H9 (cell line): ENCODE measurements at regions not wholly inside any gene's neighbourhood (a gene's known extent, or its start where the extent isn't known, plus 50 kb on each side); places are given as distances from the start of the nearest gene placed in this dataset.

Experiments
- DNase-seq: peaks from one replicate; pipeline ENCODE4 v3.0.0-alpha.2; 2017
- H2AFZ ChIP-seq: one replicate; pipeline ENCODE4 v1.6.1; 2013; ENCODE audit warnings: mild to moderate bottlenecking, low read length, control low read depth, moderate library complexity
- H2AK5ac ChIP-seq: 2 replicates; pipeline ENCODE4 v1.6.1; 2013; ENCODE audit warnings: low read length, control low read depth, mixed read lengths; ENCODE audit not compliant: insufficient read length
- H2BK120ac ChIP-seq: one replicate; pipeline ENCODE4 v1.6.1; 2013; ENCODE audit warnings: low read depth, mild to moderate bottlenecking, low read length, control low read depth, inconsistent platforms; ENCODE audit not compliant: poor library complexity, severe bottlenecking
- H2BK12ac ChIP-seq: 2 replicates; pipeline ENCODE4 v1.6.1; 2013; ENCODE audit warnings: low read length, control low read depth, mixed read lengths, low read depth; ENCODE audit not compliant: insufficient read length
- H2BK15ac ChIP-seq: 2 replicates; pipeline ENCODE4 v1.6.1; 2013; ENCODE audit warnings: low read depth, low read length, control low read depth
- H2BK20ac ChIP-seq: one replicate; pipeline ENCODE4 v1.6.1; 2013; ENCODE audit warnings: low read depth, mild to moderate bottlenecking, low read length, control low read depth, inconsistent platforms; ENCODE audit not compliant: poor library complexity, severe bottlenecking
- H2BK5ac ChIP-seq: 2 replicates; pipeline ENCODE4 v1.6.1; 2013; ENCODE audit warnings: low read length, control low read depth, mixed read lengths; ENCODE audit not compliant: insufficient read length
- H3K14ac ChIP-seq: 2 replicates; pipeline ENCODE4 v1.6.1; 2013; ENCODE audit warnings: low read length, control low read depth; ENCODE audit not compliant: insufficient read depth
- H3K18ac ChIP-seq: 2 replicates; pipeline ENCODE4 v1.6.1; 2013; ENCODE audit warnings: low read depth, mild to moderate bottlenecking, mixed read lengths, low read length, control low read depth; ENCODE audit not compliant: insufficient read length
- H3K23ac ChIP-seq: 2 replicates; pipeline ENCODE4 v1.6.1; 2013; ENCODE audit warnings: low read length, control low read depth, mixed read lengths, low read depth; ENCODE audit not compliant: insufficient read length
- H3K23me2 ChIP-seq: 2 replicates; pipeline ENCODE4 v1.6.1; 2013; ENCODE audit warnings: low read depth, mild to moderate bottlenecking, mixed read lengths, low read length, control low read depth; ENCODE audit not compliant: insufficient read length, poor library complexity, severe bottlenecking
- H3K27ac ChIP-seq: 2 replicates; pipeline ENCODE4 v1.5.1; 2013; ENCODE audit warnings: low read length, control low read depth, mixed read lengths, low read depth; ENCODE audit not compliant: insufficient read length
- H3K27me3 ChIP-seq: 2 replicates; pipeline ENCODE4 v1.6.1; 2013; ENCODE audit warnings: low read length, control low read depth, inconsistent platforms; ENCODE audit not compliant: insufficient read depth
- H3K4ac ChIP-seq: 2 replicates; pipeline ENCODE4 v1.6.1; 2013; ENCODE audit warnings: low read depth, mild to moderate bottlenecking, control low read depth, inconsistent platforms, low read length, moderate library complexity
- H3K4me1 ChIP-seq: 2 replicates; pipeline ENCODE4 v1.6.1; 2013; ENCODE audit warnings: low read length, control low read depth, inconsistent platforms; ENCODE audit not compliant: insufficient read depth
- H3K4me2 ChIP-seq: 2 replicates; pipeline ENCODE4 v1.6.1; 2013; ENCODE audit warnings: low read length, control low read depth, mixed read lengths; ENCODE audit not compliant: insufficient read length, insufficient read depth
- H3K56ac ChIP-seq: 2 replicates; pipeline ENCODE4 v1.6.1; 2013; ENCODE audit warnings: low read depth, mild to moderate bottlenecking, mixed read lengths, low read length, control low read depth; ENCODE audit not compliant: insufficient read length
- H3K79me1 ChIP-seq: 2 replicates; pipeline ENCODE4 v1.6.1; 2013; ENCODE audit warnings: low read depth, mild to moderate bottlenecking, moderate library complexity, low read length, control low read depth, inconsistent platforms; ENCODE audit not compliant: insufficient read depth, poor library complexity, severe bottlenecking
- H3K79me2 ChIP-seq: 2 replicates; pipeline ENCODE4 v1.6.1; 2013; ENCODE audit warnings: low read length, control low read depth, inconsistent platforms; ENCODE audit not compliant: insufficient read depth
- H3K9ac ChIP-seq: 2 replicates; pipeline ENCODE4 v1.6.1; 2013; ENCODE audit warnings: low read length, control low read depth, mixed read lengths; ENCODE audit not compliant: insufficient read length; ENCODE audit errors: extremely low read depth
- H3K9me3 ChIP-seq: one replicate; pipeline ENCODE4 v1.6.1; 2013; ENCODE audit warnings: low read depth, low read length, inconsistent platforms; ENCODE audit not compliant: control insufficient read depth
- H3T11ph ChIP-seq: one replicate; pipeline ENCODE4 v1.6.1; 2013; ENCODE audit warnings: mild to moderate bottlenecking, low read length, control low read depth, inconsistent platforms
- H4K20me1 ChIP-seq: one replicate; pipeline ENCODE4 v1.6.1; 2013; ENCODE audit not compliant: control insufficient read depth, insufficient read length, insufficient read depth
- H4K5ac ChIP-seq: 2 replicates; pipeline ENCODE4 v1.6.1; 2013; ENCODE audit warnings: low read depth, mild to moderate bottlenecking, mixed read lengths, low read length, control low read depth; ENCODE audit not compliant: insufficient read length
- H4K8ac ChIP-seq: replicated peaks from 2 replicates; pipeline ENCODE4 v1.6.1; 2013; ENCODE audit warnings: low read length, control low read depth, mixed read lengths, low read depth; ENCODE audit not compliant: insufficient read length
- H4K91ac ChIP-seq: 2 replicates; pipeline ENCODE4 v1.6.1; 2013; ENCODE audit warnings: low read depth, mild to moderate bottlenecking, moderate library complexity, mixed read lengths, low read length, control low read depth; ENCODE audit not compliant: insufficient read length
- H3K27ac Mint-ChIP-seq, 3 experiments: 2 replicates in 2 of 3; 3 replicates in 1 of 3; pipeline ENCODE4 v1.8.0; 2020 to 2021; ENCODE audit warnings: mixed read lengths in 3 of 3, mild to moderate bottlenecking in 1 of 3, moderate library complexity in 1 of 3
- H3K27me3 Mint-ChIP-seq: 2 replicates; pipeline ENCODE4 v1.8.0; 2021; ENCODE audit warnings: low read depth, mild to moderate bottlenecking, moderate library complexity, mixed read lengths
- H3K36me3 Mint-ChIP-seq, 3 experiments: 2 replicates in 2 of 3; 3 replicates in 1 of 3; pipeline ENCODE4 v1.8.0; 2020 to 2021; ENCODE audit warnings: low read depth in 3 of 3, mixed read lengths in 3 of 3; ENCODE audit not compliant: insufficient read depth in 1 of 3
- H3K4me1 Mint-ChIP-seq, 2 experiments: 2 replicates each; pipeline ENCODE4 v1.8.0; 2020; ENCODE audit warnings: mixed read lengths in 2 of 2
- H3K4me3 Mint-ChIP-seq, 2 experiments: 2 replicates in 1 of 2; 3 replicates in 1 of 2; pipeline ENCODE4 v1.8.0; 2020 to 2021; ENCODE audit warnings: mild to moderate bottlenecking in 2 of 2, mixed read lengths in 2 of 2, moderate library complexity in 1 of 2
- H3K9me3 Mint-ChIP-seq, 2 experiments: 2 replicates in 1 of 2; 3 replicates in 1 of 2; pipeline ENCODE4 v1.8.0; 2020; ENCODE audit warnings: mild to moderate bottlenecking in 2 of 2, mixed read lengths in 2 of 2, moderate library complexity in 1 of 2
- CTCF ChIP-seq: fragments of 200-600 bp; sonication (generic); conservative IDR thresholded peaks from 3 replicates; pipeline ENCODE4 v1.8.0; 2021; ENCODE audit warnings: antibody characterized with exemption, mild to moderate bottlenecking
- WGBS: extraction: QIAGEN DNeasy Blood & Tissue Kit; methylation state at CpG from one replicate; pipeline ENCODE4 v1.1.7; 2013; ENCODE audit warnings: missing lambda C conversion rate, low lambda C conversion rate, mixed read lengths; ENCODE audit not compliant: insufficient read length; ENCODE audit errors: extremely low coverage; 5-methylcytosine and 5-hydroxymethylcytosine counted together

GRCh38 chr14:84792722-84793410 lies 737.1 kb upstream of the FLRT2 start:
- H4K20me1 ChIP-seq, result no peaks in the 10 kb centered on the region
- no peak overlapping the region for H2BK12ac ChIP-seq
- no peak overlapping the region for H2BK15ac ChIP-seq
- no peaks in the 10 kb centered on the region for H3K27me3 Mint-ChIP-seq
- no peaks in the 10 kb centered on the region for H3K4me1 Mint-ChIP-seq
- H3K9me3 ChIP-seq, result no peaks in the 10 kb centered on the region
- H2BK120ac ChIP-seq, result no peak overlapping the region
- no peak overlapping the region for H4K8ac ChIP-seq
- no peak overlapping the region for H3K27ac ChIP-seq
- H3K9ac ChIP-seq, result no peak overlapping the region
- H3K27me3 ChIP-seq, result no peaks in the 10 kb centered on the region
- no peak overlapping the region for H2AK5ac ChIP-seq
- no peaks in the 10 kb centered on the region for H3K9me3 Mint-ChIP-seq
- H3K4ac ChIP-seq, result no peak overlapping the region
- H2BK5ac ChIP-seq, result no peak overlapping the region
- H2BK20ac ChIP-seq, result no peak overlapping the region
- H3K23ac ChIP-seq, result no peak overlapping the region
- H2AFZ ChIP-seq, result no peak overlapping the region
- no peaks in the 10 kb centered on the region for H3K23me2 ChIP-seq
- H3K27ac Mint-ChIP-seq, result no peak overlapping the region; a peak in 1 of 7 replicates
- no peak overlapping the region for H3K4me3 Mint-ChIP-seq
- no CpG with 5 or more reads among the region's 4 CpGs for WGBS
- H3K79me2 ChIP-seq, result no peaks in the 10 kb centered on the region
- no peaks in the 10 kb centered on the region for H3K36me3 Mint-ChIP-seq
- no peak overlapping the region for H3K56ac ChIP-seq
- no peak overlapping the region for H3K14ac ChIP-seq
- TF ChIP-seq CTCF, result no peak
- H3K4me2 ChIP-seq, result no peak overlapping the region
- DNase-seq, result no peak
- H3K4me1 ChIP-seq, result no peaks in the 10 kb centered on the region
- H4K5ac ChIP-seq, result no peak overlapping the region
- H3T11ph ChIP-seq, result no peak overlapping the region
- no peak overlapping the region for H3K18ac ChIP-seq
- H3K79me1 ChIP-seq, result no peaks in the 10 kb centered on the region
- H4K91ac ChIP-seq, result no peak overlapping the region
